ENCODE measurements at regions not wholly inside any gene's neighbourhood (a gene's known extent, or its start where the extent isn't known, plus 50 kb on each side); places are given as distances from the start of the nearest gene placed in this dataset.

- TF ChIP-seq, protein P1, sequence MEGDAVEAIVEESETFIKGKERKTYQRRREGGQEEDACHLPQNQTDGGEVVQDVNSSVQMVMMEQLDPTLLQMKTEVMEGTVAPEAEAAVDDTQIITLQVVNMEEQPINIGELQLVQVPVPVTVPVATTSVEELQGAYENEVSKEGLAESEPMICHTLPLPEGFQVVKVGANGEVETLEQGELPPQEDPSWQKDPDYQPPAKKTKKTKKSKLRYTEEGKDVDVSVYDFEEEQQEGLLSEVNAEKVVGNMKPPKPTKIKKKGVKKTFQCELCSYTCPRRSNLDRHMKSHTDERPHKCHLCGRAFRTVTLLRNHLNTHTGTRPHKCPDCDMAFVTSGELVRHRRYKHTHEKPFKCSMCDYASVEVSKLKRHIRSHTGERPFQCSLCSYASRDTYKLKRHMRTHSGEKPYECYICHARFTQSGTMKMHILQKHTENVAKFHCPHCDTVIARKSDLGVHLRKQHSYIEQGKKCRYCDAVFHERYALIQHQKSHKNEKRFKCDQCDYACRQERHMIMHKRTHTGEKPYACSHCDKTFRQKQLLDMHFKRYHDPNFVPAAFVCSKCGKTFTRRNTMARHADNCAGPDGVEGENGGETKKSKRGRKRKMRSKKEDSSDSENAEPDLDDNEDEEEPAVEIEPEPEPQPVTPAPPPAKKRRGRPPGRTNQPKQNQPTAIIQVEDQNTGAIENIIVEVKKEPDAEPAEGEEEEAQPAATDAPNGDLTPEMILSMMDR (IDR thresholded peaks at IDR 0.05) = no peak
- no peak for TF ChIP-seq POLR2A (IDR thresholded peaks at IDR 0.05)
Measured at GRCh38 chr2:186101616-186102015, 363.0 kb downstream of the FSIP2 start.
